IMR-90 (cell line): ENCODE measurements at regions not wholly inside any gene's neighbourhood (a gene's known extent, or its start where the extent isn't known, plus 50 kb on each side); places are given as distances from the start of the nearest gene placed in this dataset.

Source experiments
- BHLHE40 ChIP-seq: fragments of 150-350 bp; IDR thresholded peaks from 2 replicates; pipeline ENCODE4 v1.6.1; 2016; ENCODE audit warnings: mild to moderate bottlenecking, low read depth, low read length
- POLR2A ChIP-seq: IDR thresholded peaks from 2 replicates; pipeline ENCODE4 v1.6.1; 2012; ENCODE audit warnings: mild to moderate bottlenecking, low read depth, low read length
- RAD21 ChIP-seq: IDR thresholded peaks from 2 replicates; pipeline ENCODE4 v1.6.1; 2012; ENCODE audit warnings: low read length, improper control_type of control experiment
- TF ChIP-seq, protein P1 (sequence below): conservative IDR thresholded peaks from 2 replicates; pipeline ENCODE4 v1.5.1; 2012; ENCODE audit warnings: mild to moderate bottlenecking, low read depth, low read length, improper control_type of control experiment

DNA sequence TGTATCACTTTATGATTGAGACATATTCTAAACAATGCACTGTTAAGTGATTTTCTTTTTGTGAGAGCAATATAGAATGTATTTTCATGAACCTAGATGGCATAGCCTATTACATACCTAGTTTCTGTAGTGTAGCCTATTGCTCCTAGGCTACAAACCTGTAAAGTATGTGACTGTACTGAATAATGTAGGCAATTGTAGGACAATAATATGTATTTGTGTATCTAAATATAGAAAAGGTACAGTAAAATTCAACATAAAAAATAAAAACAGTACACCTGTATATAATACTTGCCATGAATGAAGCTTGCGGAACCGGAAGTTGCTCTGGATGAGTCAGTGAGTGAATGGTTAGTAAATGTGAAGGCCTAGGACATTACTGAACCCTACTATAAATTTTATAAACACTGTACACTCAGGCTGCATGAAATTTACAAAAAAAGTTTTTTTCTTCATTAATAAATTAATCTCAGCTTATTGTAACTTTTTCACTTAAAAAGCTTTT is 106.7 kb downstream of the VSIG4 start:
- TF ChIP-seq, protein P1, sequence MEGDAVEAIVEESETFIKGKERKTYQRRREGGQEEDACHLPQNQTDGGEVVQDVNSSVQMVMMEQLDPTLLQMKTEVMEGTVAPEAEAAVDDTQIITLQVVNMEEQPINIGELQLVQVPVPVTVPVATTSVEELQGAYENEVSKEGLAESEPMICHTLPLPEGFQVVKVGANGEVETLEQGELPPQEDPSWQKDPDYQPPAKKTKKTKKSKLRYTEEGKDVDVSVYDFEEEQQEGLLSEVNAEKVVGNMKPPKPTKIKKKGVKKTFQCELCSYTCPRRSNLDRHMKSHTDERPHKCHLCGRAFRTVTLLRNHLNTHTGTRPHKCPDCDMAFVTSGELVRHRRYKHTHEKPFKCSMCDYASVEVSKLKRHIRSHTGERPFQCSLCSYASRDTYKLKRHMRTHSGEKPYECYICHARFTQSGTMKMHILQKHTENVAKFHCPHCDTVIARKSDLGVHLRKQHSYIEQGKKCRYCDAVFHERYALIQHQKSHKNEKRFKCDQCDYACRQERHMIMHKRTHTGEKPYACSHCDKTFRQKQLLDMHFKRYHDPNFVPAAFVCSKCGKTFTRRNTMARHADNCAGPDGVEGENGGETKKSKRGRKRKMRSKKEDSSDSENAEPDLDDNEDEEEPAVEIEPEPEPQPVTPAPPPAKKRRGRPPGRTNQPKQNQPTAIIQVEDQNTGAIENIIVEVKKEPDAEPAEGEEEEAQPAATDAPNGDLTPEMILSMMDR, result no peak
- no peak for TF ChIP-seq RAD21
- TF ChIP-seq POLR2A, result no peak
- TF ChIP-seq BHLHE40, result no peak
